MCF 10A (cell line): ENCODE measurements at regions not wholly inside any gene's neighbourhood (a gene's known extent, or its start where the extent isn't known, plus 50 kb on each side); places are given as distances from the start of the nearest gene placed in this dataset.

Source experiments
- BruUV-seq: library from RNA; stranded (reverse); fragments of 400-500 nt; replicated peaks from 2 replicates; lab custom pipeline; 2021; lab: Mats Ljungman, UMichigan
- CTCF ChIA-PET: fragments of 300-600 bp; sonication (Branson Sonifier 250); formaldehyde crosslinking; extraction: SDS; loops from one replicate; lab custom pipeline; 2021; ENCODE audit warnings: antibody characterized with exemption, inconsistent platforms; lab: Yijun Ruan, JAX
- POLR2A ChIA-PET: fragments of 300-600, 350-650 bp; sonication (Branson Sonifier 250); formaldehyde crosslinking; extraction: SDS; loops from one replicate; lab custom pipeline; 2020; ENCODE audit warnings: antibody characterized with exemption, inconsistent platforms; lab: Yijun Ruan, JAX
- DNase-seq: peaks from one replicate; pipeline ENCODE4 v3.0.0-alpha.2; 2018; ENCODE audit not compliant: unreplicated experiment
- H3K27ac Mint-ChIP-seq: one replicate; pipeline ENCODE4 v1.8.0; 2022; ENCODE audit warnings: mild to moderate bottlenecking, low read depth, mixed read lengths; ENCODE audit not compliant: unreplicated experiment
- H3K27me3 Mint-ChIP-seq: one replicate; pipeline ENCODE4 v1.8.0; 2022; ENCODE audit warnings: mixed read lengths; ENCODE audit not compliant: insufficient read depth, unreplicated experiment
- H3K36me3 Mint-ChIP-seq: one replicate; pipeline ENCODE4 v1.8.0; 2022; ENCODE audit warnings: mild to moderate bottlenecking, moderate library complexity, mixed read lengths; ENCODE audit not compliant: insufficient read depth, unreplicated experiment
- H3K4me1 Mint-ChIP-seq: one replicate; pipeline ENCODE4 v1.8.0; 2022; ENCODE audit warnings: mixed read lengths; ENCODE audit not compliant: insufficient read depth, unreplicated experiment
- H3K4me3 Mint-ChIP-seq: one replicate; pipeline ENCODE4 v1.8.0; 2022; ENCODE audit warnings: mild to moderate bottlenecking, moderate library complexity, mixed read lengths; ENCODE audit not compliant: unreplicated experiment
- H3K9me3 Mint-ChIP-seq: one replicate; pipeline ENCODE4 v1.8.0; 2022; ENCODE audit warnings: mixed read lengths; ENCODE audit not compliant: unreplicated experiment
- intact Hi-C: fragments of 100-400 bp; cut with micrococcal nuclease; formaldehyde crosslinking; loops from 2 replicates; pipeline ENCODE4 v1.14.1; 2022
- TF ChIP-seq, protein P1 (sequence below): fragments of 200-600 bp; IDR thresholded peaks from one replicate; pipeline ENCODE4 v1.8.0; 2022; ENCODE audit warnings: antibody characterized with exemption, mild to moderate bottlenecking; ENCODE audit not compliant: unreplicated experiment

DNA sequence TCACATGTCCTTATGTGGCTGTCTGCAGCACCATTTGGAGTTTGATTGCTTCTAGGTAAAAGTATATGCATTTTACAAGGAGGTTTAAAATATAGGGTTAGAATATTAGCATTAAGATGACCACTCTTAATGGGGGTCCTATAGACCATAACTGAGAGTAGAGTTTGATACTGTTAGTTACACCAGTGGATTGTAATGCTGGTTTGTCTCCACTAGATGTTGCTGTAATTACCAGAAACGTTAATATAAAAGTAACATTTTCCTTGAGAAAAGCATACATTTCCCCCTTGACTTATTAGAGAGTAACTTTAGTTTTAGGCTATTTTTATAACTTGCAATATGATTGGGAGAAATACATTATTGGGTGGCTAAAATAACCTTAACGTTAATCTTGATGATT, 93.0 kb downstream of the ZXDA start:
- CTCF ChIA-PET, result no interaction called here
- Mint-ChIP-seq H3K9me3 (peaks cover 15% of the 10 kb centered on the region), H3K4me1 (peaks cover 6% of the 10 kb centered on the region), H3K27me3 (peaks cover 46% of the 10 kb centered on the region), H3K36me3 (no peaks in the 10 kb centered on the region), H3K27ac (no peak overlapping the region), H3K4me3 (no peak overlapping the region)
- intact Hi-C loops, result loop anchor here (5.0 kb wide), 1 partner anchor 235 kb away; no protein-coding TSS in a partner anchor
- peak; percentile 9 for DNase-seq
- no TSS peak for BruUV-seq
- POLR2A ChIA-PET, result no interaction called here
- TF ChIP-seq, protein P1, sequence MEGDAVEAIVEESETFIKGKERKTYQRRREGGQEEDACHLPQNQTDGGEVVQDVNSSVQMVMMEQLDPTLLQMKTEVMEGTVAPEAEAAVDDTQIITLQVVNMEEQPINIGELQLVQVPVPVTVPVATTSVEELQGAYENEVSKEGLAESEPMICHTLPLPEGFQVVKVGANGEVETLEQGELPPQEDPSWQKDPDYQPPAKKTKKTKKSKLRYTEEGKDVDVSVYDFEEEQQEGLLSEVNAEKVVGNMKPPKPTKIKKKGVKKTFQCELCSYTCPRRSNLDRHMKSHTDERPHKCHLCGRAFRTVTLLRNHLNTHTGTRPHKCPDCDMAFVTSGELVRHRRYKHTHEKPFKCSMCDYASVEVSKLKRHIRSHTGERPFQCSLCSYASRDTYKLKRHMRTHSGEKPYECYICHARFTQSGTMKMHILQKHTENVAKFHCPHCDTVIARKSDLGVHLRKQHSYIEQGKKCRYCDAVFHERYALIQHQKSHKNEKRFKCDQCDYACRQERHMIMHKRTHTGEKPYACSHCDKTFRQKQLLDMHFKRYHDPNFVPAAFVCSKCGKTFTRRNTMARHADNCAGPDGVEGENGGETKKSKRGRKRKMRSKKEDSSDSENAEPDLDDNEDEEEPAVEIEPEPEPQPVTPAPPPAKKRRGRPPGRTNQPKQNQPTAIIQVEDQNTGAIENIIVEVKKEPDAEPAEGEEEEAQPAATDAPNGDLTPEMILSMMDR, result peak; percentile 37

DNA sequence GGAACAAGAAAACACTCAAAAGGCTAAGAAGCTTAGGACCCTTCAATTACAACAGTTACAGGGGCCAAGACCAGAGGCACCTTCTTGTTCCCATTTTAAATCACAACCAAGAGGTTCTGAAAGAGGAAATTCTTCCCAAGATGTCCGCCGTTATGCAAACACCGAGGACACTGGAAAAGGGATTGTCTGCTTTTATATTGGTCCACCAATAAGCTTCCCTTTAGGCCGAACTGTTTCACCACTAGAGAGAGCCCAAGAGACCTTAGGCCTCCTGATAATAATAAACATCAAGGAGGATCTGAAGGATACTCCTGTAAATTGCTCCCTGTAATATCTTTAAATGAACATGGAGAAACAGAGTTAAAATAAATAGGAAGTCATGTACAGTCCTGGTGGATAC, 92.6 kb upstream of the NLRP2B start:
- no TSS peak for BruUV-seq
- H3K9me3 Mint-ChIP-seq, result no peaks in the 10 kb centered on the region
- intact Hi-C loops, result no loop called here
- TF ChIP-seq, protein P1, result no peak
- CTCF ChIA-PET, result interaction anchor here (0.5 kb wide), 1 partner anchor 157 kb away, joined by 3 read pairs; no protein-coding TSS in a partner anchor
- H3K4me3 Mint-ChIP-seq, result no peak overlapping the region
- DNase-seq, result peak; percentile 2
- H3K36me3 Mint-ChIP-seq, result no peaks in the 10 kb centered on the region
- H3K27me3 Mint-ChIP-seq, result no peaks in the 10 kb centered on the region
- H3K4me1 Mint-ChIP-seq, result no peaks in the 10 kb centered on the region
- no peak overlapping the region for H3K27ac Mint-ChIP-seq
- POLR2A ChIA-PET, result interaction anchor here (0.6 kb wide), 1 partner anchor 84 kb away, joined by 3 read pairs; no protein-coding TSS in a partner anchor

DNA sequence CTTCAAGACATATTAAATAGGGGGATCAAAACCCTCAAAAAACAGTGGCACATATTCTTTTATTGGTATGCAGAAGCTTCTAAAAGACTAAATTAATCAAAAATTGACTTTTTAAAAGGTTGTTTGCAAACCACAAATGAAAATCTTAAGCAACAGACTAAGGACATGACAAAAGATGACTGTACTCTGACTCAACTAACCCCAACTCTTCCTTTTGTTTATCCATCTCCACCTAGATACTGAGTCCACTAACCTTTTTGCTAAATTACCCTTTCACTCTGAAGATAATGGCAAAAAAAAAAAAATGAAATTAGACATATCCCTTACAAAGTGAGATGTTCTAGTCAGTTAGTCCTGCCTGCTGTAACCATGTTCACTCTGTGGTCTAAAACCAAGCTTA, 91.6 kb upstream of the NLRP2B start:
- Mint-ChIP-seq H3K27me3 (no peaks in the 10 kb centered on the region), H3K27ac (no peak overlapping the region), H3K4me3 (no peak overlapping the region), H3K36me3 (no peaks in the 10 kb centered on the region), H3K4me1 (no peaks in the 10 kb centered on the region), H3K9me3 (no peaks in the 10 kb centered on the region)
- intact Hi-C loops, result no loop called here
- POLR2A ChIA-PET, result interaction anchor here (0.6 kb wide), 1 partner anchor 27 kb away, joined by 4 read pairs; no protein-coding TSS in a partner anchor
- no TSS peak for BruUV-seq
- TF ChIP-seq, protein P1, result no peak
- CTCF ChIA-PET, result no interaction called here
- DNase-seq, result peak; percentile 21

DNA sequence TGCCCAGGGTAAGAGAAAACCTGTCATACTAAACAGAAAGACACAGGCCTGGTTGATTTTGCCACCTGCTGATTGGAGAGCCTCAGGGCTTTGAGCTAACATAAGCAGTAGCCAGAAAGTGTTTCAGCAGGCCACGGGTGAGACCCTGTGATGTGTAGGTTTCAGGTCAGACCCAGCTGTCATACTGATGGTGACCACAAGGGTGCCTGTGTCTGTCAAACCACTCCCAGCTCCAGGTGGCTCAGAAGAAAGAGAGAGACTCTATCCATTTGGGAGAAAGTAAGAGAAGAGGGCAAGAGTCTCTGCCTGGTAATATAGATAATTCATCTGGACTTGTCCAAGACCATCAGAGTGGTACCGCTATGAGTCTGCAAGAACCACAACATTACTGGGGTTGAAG, 72.8 kb upstream of the NLRP2B start:
- no peaks in the 10 kb centered on the region for H3K4me1 Mint-ChIP-seq
- H3K27ac Mint-ChIP-seq, result no peak overlapping the region
- ChIA-PET CTCF (no interaction called here), POLR2A (no interaction called here)
- no TSS peak for BruUV-seq
- no peaks in the 10 kb centered on the region for H3K36me3 Mint-ChIP-seq
- peaks cover 24% of the 10 kb centered on the region for H3K9me3 Mint-ChIP-seq
- TF ChIP-seq, protein P1, result no peak
- no peak for DNase-seq
- peaks cover 8% of the 10 kb centered on the region for H3K27me3 Mint-ChIP-seq
- no peak overlapping the region for H3K4me3 Mint-ChIP-seq
- intact Hi-C loops, result no loop called here
